Neuronal stem cell (in vitro differentiated cells): ENCODE measurements at regions not wholly inside any gene's neighbourhood (a gene's known extent, or its start where the extent isn't known, plus 50 kb on each side); places are given as distances from the start of the nearest gene placed in this dataset.

Experiments used
- DNase-seq: peaks from one replicate; pipeline ENCODE4 v3.0.0-alpha.2; 2013; ENCODE audit warnings: low spot score
- H2AFZ ChIP-seq: one replicate; pipeline ENCODE4 v1.6.1; 2013; ENCODE audit warnings: mild to moderate bottlenecking, low read length, inconsistent platforms
- H2AK5ac ChIP-seq: 2 replicates; pipeline ENCODE4 v1.6.1; 2013; ENCODE audit warnings: low read depth, mild to moderate bottlenecking, inconsistent platforms, low read length, moderate library complexity, mixed read lengths
- H2BK120ac ChIP-seq: 2 replicates; pipeline ENCODE4 v1.6.1; 2013; ENCODE audit warnings: low read depth, mild to moderate bottlenecking, inconsistent platforms, low read length, moderate library complexity, mixed read lengths
- H2BK12ac ChIP-seq: one replicate; pipeline ENCODE4 v1.6.1; 2013; ENCODE audit warnings: low read length, inconsistent platforms
- H2BK15ac ChIP-seq: 2 replicates; pipeline ENCODE4 v1.6.1; 2013; ENCODE audit warnings: mild to moderate bottlenecking, low read length, inconsistent platforms, mixed read lengths
- H2BK5ac ChIP-seq: one replicate; pipeline ENCODE4 v1.6.1; 2013; ENCODE audit warnings: inconsistent platforms, mild to moderate bottlenecking, low read length, moderate library complexity
- H3K14ac ChIP-seq: one replicate; pipeline ENCODE4 v1.6.1; 2013; ENCODE audit warnings: low read length, inconsistent platforms
- H3K18ac ChIP-seq: 2 replicates; pipeline ENCODE4 v1.6.1; 2013; ENCODE audit warnings: low read length, inconsistent platforms
- H3K23ac ChIP-seq: 2 replicates; pipeline ENCODE4 v1.6.1; 2013; ENCODE audit warnings: low read depth, mild to moderate bottlenecking, mixed read lengths, low read length, inconsistent platforms; ENCODE audit not compliant: poor library complexity
- H3K27ac ChIP-seq: replicated peaks from 3 replicates; pipeline ENCODE4 v1.5.1; 2013; ENCODE audit warnings: low read length, inconsistent platforms
- H3K27me3 ChIP-seq, 3 experiments: 2 replicates each; pipeline ENCODE4 v1.6.1; 2013; ENCODE audit warnings: low read length in 3 of 3, mild to moderate bottlenecking in 2 of 3, inconsistent platforms in 1 of 3, low read depth in 1 of 3, mixed read lengths in 1 of 3, moderate library complexity in 1 of 3; ENCODE audit not compliant: control insufficient read depth in 3 of 3, insufficient read depth in 3 of 3
- H3K36me3 ChIP-seq, 2 donors: replicated peaks in 1 of 2; 2 replicates each; pipeline ENCODE4 v1.6.1; 2013; ENCODE audit warnings: low read length in 2 of 2; ENCODE audit not compliant: control insufficient read depth in 2 of 2, insufficient read depth in 2 of 2
- H3K4ac ChIP-seq: 2 replicates; pipeline ENCODE4 v1.6.1; 2013; ENCODE audit warnings: inconsistent platforms, mild to moderate bottlenecking, low read length, moderate library complexity
- H3K4me1 ChIP-seq, 2 donors: 1 replicate in 1 of 2; 2 replicates in 1 of 2; pipeline ENCODE4 v1.6.1; 2013; ENCODE audit warnings: low read length in 2 of 2, low read depth in 1 of 2; ENCODE audit not compliant: control insufficient read depth in 2 of 2, insufficient read depth in 1 of 2
- H3K4me2 ChIP-seq: one replicate; pipeline ENCODE4 v1.6.1; 2013; ENCODE audit warnings: mild to moderate bottlenecking, low read length, inconsistent platforms; ENCODE audit not compliant: insufficient read depth, poor library complexity, severe bottlenecking
- H3K4me3 ChIP-seq, 2 donors: 2 replicates each; pipeline ENCODE4 v1.5.1; 2013; ENCODE audit warnings: low read length in 2 of 2, mild to moderate bottlenecking in 2 of 2, inconsistent platforms in 1 of 2, moderate library complexity in 1 of 2
- H3K79me1 ChIP-seq: one replicate; pipeline ENCODE4 v1.6.1; 2013; ENCODE audit warnings: low read depth, mild to moderate bottlenecking, inconsistent platforms, low read length, moderate library complexity
- H3K9ac ChIP-seq: one replicate; pipeline ENCODE4 v1.6.1; 2013; ENCODE audit warnings: mild to moderate bottlenecking, low read depth, low read length, inconsistent platforms; ENCODE audit not compliant: poor library complexity
- H3K9me3 ChIP-seq, 2 donors: replicated peaks in 1 of 2; 2 replicates each; pipeline versions ENCODE3 to v1.6.1; 2013; ENCODE audit warnings: low read length in 2 of 2, mild to moderate bottlenecking in 2 of 2, inconsistent platforms in 1 of 2, low read depth in 1 of 2, mixed read lengths in 1 of 2, moderate library complexity in 1 of 2; ENCODE audit not compliant: control insufficient read depth in 2 of 2, insufficient read depth in 1 of 2
- H4K8ac ChIP-seq: one replicate; pipeline ENCODE4 v1.6.1; 2013; ENCODE audit warnings: low read depth, mild to moderate bottlenecking, inconsistent platforms, low read length, moderate library complexity
- H4K91ac ChIP-seq: one replicate; pipeline ENCODE4 v1.6.1; 2013; ENCODE audit warnings: low read length, low read depth, mild to moderate bottlenecking, inconsistent platforms; ENCODE audit not compliant: poor library complexity
- WGBS, 2 donors: extraction: QIAGEN DNeasy Blood & Tissue Kit; methylation state at CpG; one replicate each; pipeline ENCODE4 v1.1.7; 2013; ENCODE audit warnings: missing lambda C conversion rate in 2 of 2, mixed read lengths in 1 of 2; ENCODE audit not compliant: insufficient read length in 2 of 2, insufficient replicate concordance in 1 of 2; ENCODE audit errors: extremely low coverage in 2 of 2; 5-methylcytosine and 5-hydroxymethylcytosine counted together

- no peaks in the 10 kb centered on the region for H3K4me1 ChIP-seq
- no peak overlapping the region for H2BK120ac ChIP-seq
- no peak overlapping the region for H4K8ac ChIP-seq
- DNase-seq = no peak
- H3K9me3 ChIP-seq = no peaks in the 10 kb centered on the region
- no peak overlapping the region for H3K14ac ChIP-seq
- H3K79me1 ChIP-seq = no peaks in the 10 kb centered on the region
- no peak overlapping the region for H3K18ac ChIP-seq
- H3K27ac ChIP-seq = no peak overlapping the region
- WGBS, 2 donors = no CpG with 5 or more reads among the region's 3 CpGs
- no peaks in the 10 kb centered on the region for H3K36me3 ChIP-seq
- H3K4me2 ChIP-seq = no peak overlapping the region
- H3K9ac ChIP-seq = no peak overlapping the region
- H4K91ac ChIP-seq = no peak overlapping the region
- H2AK5ac ChIP-seq = no peak overlapping the region
- no peak overlapping the region for H3K23ac ChIP-seq
- H2AFZ ChIP-seq = no peak overlapping the region
- no peak overlapping the region for H2BK5ac ChIP-seq
- no peaks in the 10 kb centered on the region for H3K27me3 ChIP-seq
- H3K4me3 ChIP-seq = no peak overlapping the region
- no peak overlapping the region for H2BK15ac ChIP-seq
- no peak overlapping the region for H2BK12ac ChIP-seq
- H3K4ac ChIP-seq = no peak overlapping the region
Observed at GRCh38 chr7:145009876-145010275, 174.0 kb upstream of the TPK1 start.

GRCh38 chr7:145005601-145006000, 169.7 kb upstream of the TPK1 start:
- H2BK15ac ChIP-seq = no peak overlapping the region
- no peaks in the 10 kb centered on the region for H3K4me1 ChIP-seq
- no CpG with 5 or more reads among the region's 2 CpGs for WGBS, 2 donors
- H4K91ac ChIP-seq = no peak overlapping the region
- no peak overlapping the region for H3K4me2 ChIP-seq
- H3K23ac ChIP-seq = no peak overlapping the region
- no peak overlapping the region for H2AFZ ChIP-seq
- H3K4ac ChIP-seq = no peak overlapping the region
- H3K9me3 ChIP-seq = peaks cover 0 to 6% of the 10 kb centered on the region in 2 donors
- no peaks in the 10 kb centered on the region for H3K27me3 ChIP-seq
- H3K36me3 ChIP-seq = no peaks in the 10 kb centered on the region
- no peak overlapping the region for H3K4me3 ChIP-seq
- H4K8ac ChIP-seq = no peak overlapping the region
- no peak for DNase-seq
- H2AK5ac ChIP-seq = no peak overlapping the region
- H3K9ac ChIP-seq = no peak overlapping the region
- no peak overlapping the region for H2BK12ac ChIP-seq
- no peaks in the 10 kb centered on the region for H3K79me1 ChIP-seq
- H3K18ac ChIP-seq = no peak overlapping the region
- no peak overlapping the region for H2BK120ac ChIP-seq
- no peak overlapping the region for H2BK5ac ChIP-seq
- H3K27ac ChIP-seq = no peak overlapping the region
- no peak overlapping the region for H3K14ac ChIP-seq

- Histone ChIP-seq H3K27me3 (no peaks in the 10 kb centered on the region), H3K23ac (no peak overlapping the region), H2AK5ac (no peak overlapping the region), H2AFZ (no peak overlapping the region), H2BK120ac (no peak overlapping the region), H3K14ac (no peak overlapping the region), H3K4me1 (no peaks in the 10 kb centered on the region), H2BK15ac (no peak overlapping the region), H3K4ac (no peak overlapping the region), H3K79me1 (no peaks in the 10 kb centered on the region), H3K9ac (no peak overlapping the region), H2BK12ac (no peak overlapping the region), H3K36me3 (no peaks in the 10 kb centered on the region), H3K4me2 (no peak overlapping the region), H3K27ac (no peak overlapping the region), H4K91ac (no peak overlapping the region), H4K8ac (no peak overlapping the region), H2BK5ac (no peak overlapping the region), H3K4me3 (no peak overlapping the region), H3K9me3 (peaks cover 0 to 6% of the 10 kb centered on the region in 2 donors), H3K18ac (no peak overlapping the region)
- no peak for DNase-seq
Observed at GRCh38 chr7:144997512-144997911, 161.7 kb upstream of the TPK1 start.

GRCh38 chr7:144995495-144995894, 159.6 kb upstream of the TPK1 start:
- Histone ChIP-seq H3K79me1 (no peaks in the 10 kb centered on the region), H2AFZ (no peak overlapping the region), H3K27ac (no peak overlapping the region), H4K8ac (no peak overlapping the region), H3K4me1 (no peaks in the 10 kb centered on the region), H3K4ac (no peak overlapping the region), H3K4me3 (no peak overlapping the region), H2BK120ac (no peak overlapping the region), H3K14ac (no peak overlapping the region), H3K27me3 (no peaks in the 10 kb centered on the region), H4K91ac (no peak overlapping the region), H2BK5ac (no peak overlapping the region), H3K23ac (no peak overlapping the region), H3K9me3 (no peaks in the 10 kb centered on the region), H2BK15ac (no peak overlapping the region), H2BK12ac (no peak overlapping the region), H3K4me2 (no peak overlapping the region), H2AK5ac (no peak overlapping the region), H3K18ac (no peak overlapping the region), H3K36me3 (no peaks in the 10 kb centered on the region), H3K9ac (no peak overlapping the region)
- no peak for DNase-seq
- WGBS, 2 donors = no CpG with 5 or more reads among the region's 2 CpGs
